KMS-11 (cell line): ENCODE measurements at regions not wholly inside any gene's neighbourhood (a gene's known extent, or its start where the extent isn't known, plus 50 kb on each side); places are given as distances from the start of the nearest gene placed in this dataset.

Experiments
- H2AFZ ChIP-seq: fragments of 200-600 bp; sonication (generic); 2 replicates; pipeline ENCODE4 v1.6.1; 2016; ENCODE audit warnings: antibody characterized with exemption, mixed run types, low read depth
- H3K27ac ChIP-seq: fragments of 200-600 bp; sonication (generic); 2 replicates; pipeline ENCODE4 v1.6.1; 2016; ENCODE audit warnings: mild to moderate bottlenecking, mixed run types
- H3K27me3 ChIP-seq: fragments of 200-600 bp; sonication (generic); 2 replicates; pipeline ENCODE4 v1.6.1; 2017; ENCODE audit warnings: mild to moderate bottlenecking, low read depth, mixed run types, moderate library complexity; ENCODE audit not compliant: insufficient read depth
- H3K36me3 ChIP-seq: fragments of 200-600 bp; sonication (generic); 2 replicates; pipeline ENCODE4 v1.6.1; 2017; ENCODE audit warnings: mild to moderate bottlenecking, mixed run types; ENCODE audit not compliant: insufficient read depth
- H3K4me1 ChIP-seq: fragments of 200-600 bp; sonication (generic); 2 replicates; pipeline ENCODE4 v1.6.1; 2016; ENCODE audit warnings: mild to moderate bottlenecking, low read depth, mixed run types; ENCODE audit not compliant: poor library complexity, severe bottlenecking
- H3K4me2 ChIP-seq: fragments of 200-600 bp; sonication (generic); 2 replicates; pipeline ENCODE4 v1.7.0; 2016; ENCODE audit warnings: mild to moderate bottlenecking, mixed run types
- H3K4me3 ChIP-seq: fragments of 200-600 bp; sonication (generic); IDR thresholded peaks from 2 replicates; pipeline ENCODE4 v1.6.1; 2017; ENCODE audit warnings: low read depth, low read length, mixed read lengths; ENCODE audit not compliant: insufficient read depth
- H3K79me2 ChIP-seq: fragments of 200-600 bp; sonication (generic); 2 replicates; pipeline ENCODE4 v1.6.1; 2016; ENCODE audit warnings: low read depth, mixed run types; ENCODE audit not compliant: insufficient read depth
- H3K9ac ChIP-seq: fragments of 200-600 bp; sonication (generic); 2 replicates; pipeline ENCODE4 v1.6.1; 2016; ENCODE audit warnings: mild to moderate bottlenecking, mixed run types
- H4K20me1 ChIP-seq: fragments of 200-600 bp; sonication (generic); 2 replicates; pipeline ENCODE4 v1.6.1; 2016; ENCODE audit warnings: mild to moderate bottlenecking, mixed run types; ENCODE audit not compliant: insufficient read depth
- TF ChIP-seq, protein P1 (sequence below): fragments of 200-600 bp; sonication (generic); conservative IDR thresholded peaks from 2 replicates; pipeline ENCODE4 v1.6.1; 2017; ENCODE audit warnings: low read depth, mild to moderate bottlenecking, antibody characterized with exemption, low read length, moderate library complexity, mixed read lengths

DNA sequence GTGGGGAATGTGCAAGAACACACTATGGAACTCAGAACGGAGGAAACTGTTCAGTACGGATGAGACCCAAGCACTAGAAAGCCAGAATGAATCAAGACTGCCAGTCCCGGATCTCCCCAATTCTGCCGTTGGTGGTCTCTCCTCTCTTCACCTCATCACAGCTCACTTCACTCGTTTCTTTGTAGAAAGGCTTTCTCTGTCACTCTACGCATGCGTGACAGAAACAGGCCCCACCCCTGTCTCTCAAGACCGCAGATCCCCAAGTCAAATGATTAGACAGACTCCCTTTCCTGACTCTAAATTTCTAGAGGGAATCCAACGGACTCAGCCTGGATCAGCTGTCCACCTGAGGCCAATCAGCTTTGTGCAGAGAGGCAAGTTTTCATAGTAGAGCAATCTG, 505.7 kb upstream of the ADAMTS9 start:
- no peak overlapping the region for H2AFZ ChIP-seq
- H3K27me3 ChIP-seq, result no peaks in the 10 kb centered on the region
- H3K9ac ChIP-seq, result no peak overlapping the region
- TF ChIP-seq, protein P1, sequence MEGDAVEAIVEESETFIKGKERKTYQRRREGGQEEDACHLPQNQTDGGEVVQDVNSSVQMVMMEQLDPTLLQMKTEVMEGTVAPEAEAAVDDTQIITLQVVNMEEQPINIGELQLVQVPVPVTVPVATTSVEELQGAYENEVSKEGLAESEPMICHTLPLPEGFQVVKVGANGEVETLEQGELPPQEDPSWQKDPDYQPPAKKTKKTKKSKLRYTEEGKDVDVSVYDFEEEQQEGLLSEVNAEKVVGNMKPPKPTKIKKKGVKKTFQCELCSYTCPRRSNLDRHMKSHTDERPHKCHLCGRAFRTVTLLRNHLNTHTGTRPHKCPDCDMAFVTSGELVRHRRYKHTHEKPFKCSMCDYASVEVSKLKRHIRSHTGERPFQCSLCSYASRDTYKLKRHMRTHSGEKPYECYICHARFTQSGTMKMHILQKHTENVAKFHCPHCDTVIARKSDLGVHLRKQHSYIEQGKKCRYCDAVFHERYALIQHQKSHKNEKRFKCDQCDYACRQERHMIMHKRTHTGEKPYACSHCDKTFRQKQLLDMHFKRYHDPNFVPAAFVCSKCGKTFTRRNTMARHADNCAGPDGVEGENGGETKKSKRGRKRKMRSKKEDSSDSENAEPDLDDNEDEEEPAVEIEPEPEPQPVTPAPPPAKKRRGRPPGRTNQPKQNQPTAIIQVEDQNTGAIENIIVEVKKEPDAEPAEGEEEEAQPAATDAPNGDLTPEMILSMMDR, result no peak
- H3K27ac ChIP-seq, result no peak overlapping the region
- H3K4me3 ChIP-seq, result no peak overlapping the region
- no peaks in the 10 kb centered on the region for H3K4me1 ChIP-seq
- H3K79me2 ChIP-seq, result no peaks in the 10 kb centered on the region
- no peaks in the 10 kb centered on the region for H3K36me3 ChIP-seq
- no peak overlapping the region for H3K4me2 ChIP-seq
- no peaks in the 10 kb centered on the region for H4K20me1 ChIP-seq

DNA sequence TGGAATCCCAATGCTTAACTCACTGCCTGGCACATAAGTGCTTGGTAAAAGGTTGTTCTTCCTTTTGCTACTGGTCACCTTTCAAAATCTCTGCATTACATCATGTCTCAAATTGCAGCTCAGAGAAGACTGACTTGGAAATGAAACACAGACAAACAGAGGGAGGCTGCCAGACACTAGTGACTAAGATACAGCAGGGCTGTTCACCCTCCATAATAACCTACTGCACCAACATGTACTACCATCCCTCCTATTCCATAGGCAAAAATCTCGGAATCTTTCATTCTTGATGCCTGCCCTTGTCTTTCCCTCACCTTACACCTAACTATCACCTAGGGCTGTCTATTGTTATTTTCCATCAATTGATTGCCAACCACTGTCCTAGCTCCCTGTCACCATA, 502.3 kb upstream of the ADAMTS9 start:
- Histone ChIP-seq H3K9ac (no peak overlapping the region), H3K79me2 (no peaks in the 10 kb centered on the region), H3K4me3 (no peak overlapping the region), H3K36me3 (no peaks in the 10 kb centered on the region), H3K27ac (no peak overlapping the region), H3K4me1 (no peaks in the 10 kb centered on the region), H2AFZ (no peak overlapping the region), H4K20me1 (no peaks in the 10 kb centered on the region), H3K27me3 (no peaks in the 10 kb centered on the region), H3K4me2 (no peak overlapping the region)
- TF ChIP-seq, protein P1, result no peak

DNA sequence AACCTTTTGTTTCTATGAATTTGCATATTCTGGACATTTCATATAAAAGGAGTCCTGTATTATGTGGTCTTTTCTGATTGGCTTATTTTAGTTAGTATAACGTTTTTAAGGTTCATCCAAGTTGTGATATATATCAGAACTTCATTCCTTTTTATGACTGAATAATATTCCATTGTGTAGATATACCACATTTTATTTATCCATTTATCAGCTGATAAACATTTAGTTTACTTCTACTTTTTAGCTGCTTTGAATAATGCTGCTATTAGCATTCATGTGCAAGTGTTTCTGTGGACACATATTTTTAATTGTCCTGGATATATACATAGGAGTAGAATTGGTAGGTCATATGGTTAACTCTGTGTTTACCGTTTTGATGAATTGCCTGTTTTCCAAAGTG, 498.5 kb upstream of the ADAMTS9 start:
- H3K4me3 ChIP-seq, result no peak overlapping the region
- TF ChIP-seq, protein P1, result no peak
- no peak overlapping the region for H2AFZ ChIP-seq

DNA sequence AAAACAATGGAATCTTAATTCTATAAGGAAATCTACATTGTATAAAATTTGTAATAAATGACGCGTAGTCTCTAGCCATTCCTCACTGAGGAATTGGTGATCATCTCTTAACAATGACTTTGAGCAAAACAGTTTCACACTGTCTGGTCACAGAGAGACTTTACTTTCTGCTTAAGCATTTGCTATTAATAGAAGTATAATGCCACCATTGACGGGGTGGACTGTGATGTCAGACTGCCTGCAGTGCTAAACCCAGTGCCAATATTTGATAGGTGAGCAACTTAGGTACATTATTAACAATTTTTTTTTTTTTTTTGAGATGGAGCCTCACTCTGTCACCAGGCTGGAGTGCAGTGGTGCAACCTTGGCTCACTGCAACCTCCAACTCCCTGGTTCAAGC, 494.9 kb upstream of the ADAMTS9 start:
- H3K27ac ChIP-seq, result no peak overlapping the region
- no peak overlapping the region for H3K4me2 ChIP-seq
- no peak overlapping the region for H3K4me3 ChIP-seq
- H3K36me3 ChIP-seq, result no peaks in the 10 kb centered on the region
- no peaks in the 10 kb centered on the region for H3K4me1 ChIP-seq
- no peaks in the 10 kb centered on the region for H3K27me3 ChIP-seq
- H2AFZ ChIP-seq, result no peak overlapping the region
- no peaks in the 10 kb centered on the region for H3K79me2 ChIP-seq
- no peaks in the 10 kb centered on the region for H4K20me1 ChIP-seq
- TF ChIP-seq, protein P1, result no peak
- H3K9ac ChIP-seq, result no peak overlapping the region

More for the DNA sequence above, 498.5 kb upstream of the ADAMTS9 start:
- no peaks in the 10 kb centered on the region for H3K36me3 ChIP-seq
- no peak overlapping the region for H3K9ac ChIP-seq
- no peaks in the 10 kb centered on the region for H3K4me1 ChIP-seq
- H4K20me1 ChIP-seq, result no peaks in the 10 kb centered on the region
- no peaks in the 10 kb centered on the region for H3K27me3 ChIP-seq
- H3K79me2 ChIP-seq, result no peaks in the 10 kb centered on the region
- no peak overlapping the region for H3K27ac ChIP-seq
- no peak overlapping the region for H3K4me2 ChIP-seq
